Breast epithelium (tissue), 3 donors: ENCODE measurements at regions not wholly inside any gene's neighbourhood (a gene's known extent, or its start where the extent isn't known, plus 50 kb on each side); places are given as distances from the start of the nearest gene placed in this dataset.

Experiments used
- POLR2A ChIP-seq: fragments of 450-650 bp; IDR thresholded peaks from one replicate; pipeline ENCODE4 v1.6.1; 2016; ENCODE audit warnings: antibody characterized with exemption, mild to moderate bottlenecking, moderate library complexity
- TF ChIP-seq, protein P1 (sequence below), 3 donors: fragments of 450-650 bp; IDR thresholded peaks; one replicate each; pipeline ENCODE4 v1.5.1; 2016 to 2017; ENCODE audit warnings: antibody characterized with exemption in 3 of 3, mild to moderate bottlenecking in 3 of 3, moderate library complexity in 3 of 3

DNA sequence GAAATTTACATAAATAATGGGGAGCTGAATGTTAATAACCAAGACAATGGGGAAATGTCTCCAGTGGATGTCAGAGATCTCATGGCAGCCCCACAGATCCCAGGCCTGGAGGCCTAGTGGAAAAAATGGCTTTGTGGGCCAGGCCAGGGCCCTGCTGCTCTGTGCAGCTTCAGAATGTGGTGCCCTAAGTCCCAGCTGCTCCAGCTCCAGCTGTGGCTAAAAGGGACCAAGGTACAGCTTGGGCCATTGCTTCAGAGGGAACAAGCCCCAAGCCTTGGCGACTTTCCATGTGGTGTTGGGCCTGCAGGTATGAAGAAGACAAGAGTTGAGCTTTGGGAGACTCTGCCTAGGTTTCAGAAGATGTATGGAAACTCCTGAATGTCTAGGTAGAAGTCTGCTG, 658.2 kb downstream of the NUP35 start:
- TF ChIP-seq, protein P1, sequence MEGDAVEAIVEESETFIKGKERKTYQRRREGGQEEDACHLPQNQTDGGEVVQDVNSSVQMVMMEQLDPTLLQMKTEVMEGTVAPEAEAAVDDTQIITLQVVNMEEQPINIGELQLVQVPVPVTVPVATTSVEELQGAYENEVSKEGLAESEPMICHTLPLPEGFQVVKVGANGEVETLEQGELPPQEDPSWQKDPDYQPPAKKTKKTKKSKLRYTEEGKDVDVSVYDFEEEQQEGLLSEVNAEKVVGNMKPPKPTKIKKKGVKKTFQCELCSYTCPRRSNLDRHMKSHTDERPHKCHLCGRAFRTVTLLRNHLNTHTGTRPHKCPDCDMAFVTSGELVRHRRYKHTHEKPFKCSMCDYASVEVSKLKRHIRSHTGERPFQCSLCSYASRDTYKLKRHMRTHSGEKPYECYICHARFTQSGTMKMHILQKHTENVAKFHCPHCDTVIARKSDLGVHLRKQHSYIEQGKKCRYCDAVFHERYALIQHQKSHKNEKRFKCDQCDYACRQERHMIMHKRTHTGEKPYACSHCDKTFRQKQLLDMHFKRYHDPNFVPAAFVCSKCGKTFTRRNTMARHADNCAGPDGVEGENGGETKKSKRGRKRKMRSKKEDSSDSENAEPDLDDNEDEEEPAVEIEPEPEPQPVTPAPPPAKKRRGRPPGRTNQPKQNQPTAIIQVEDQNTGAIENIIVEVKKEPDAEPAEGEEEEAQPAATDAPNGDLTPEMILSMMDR (IDR thresholded peaks at IDR 0.05), result no peak
- no peak for TF ChIP-seq POLR2A
